K562 (cell line): ENCODE measurements at regions not wholly inside any gene's neighbourhood (a gene's known extent, or its start where the extent isn't known, plus 50 kb on each side); places are given as distances from the start of the nearest gene placed in this dataset.

ENCODE experiments used
- ATAC-seq: fragments of 200-7000 bp; cut with Tn5 transposase; 3 replicates; pipeline ENCODE4 v1.9.1; 2020; ENCODE audit warnings: moderate library complexity
- BruUV-seq: library from RNA; stranded (reverse); fragments of 400-500 nt; replicated peaks from 2 replicates; lab custom pipeline; 2021; lab: Mats Ljungman, UMichigan
- CTCF ChIA-PET: fragments of 300-600 bp; formaldehyde crosslinking; extraction: SDS; loops from one replicate; lab custom pipeline; 2021; ENCODE audit warnings: low intra/inter-chr PET ratio; lab: Yijun Ruan, JAX
- POLR2A ChIA-PET: fragments of 300-600, 350-650 bp; sonication (Branson Sonifier 250); formaldehyde crosslinking; extraction: SDS; loops from one replicate; lab custom pipeline; 2021; ENCODE audit warnings: antibody characterized with exemption, inconsistent platforms; lab: Yijun Ruan, JAX
- DNase-seq, 4 experiments: peaks; one replicate each; pipeline versions ENCODE4 v3.0.0 to v3.0.0-alpha.2; 2011 to 2018; ENCODE audit warnings: low spot score in 3 of 4, mixed read lengths in 3 of 4; ENCODE audit errors: extremely low read depth in 1 of 4
- FAIRE-seq: peaks from 2 replicates; lab custom pipeline; 2011; peaks lifted over from hg19 to GRCh38; lab: Jason Lieb, UNC
- H2AFZ ChIP-seq: 2 replicates; pipeline ENCODE4 v1.6.0; 2011; ENCODE audit warnings: low read depth, low read length, control low read depth, inconsistent platforms
- H3K27ac ChIP-seq: fragments of 200-600 bp; 3 replicates; pipeline ENCODE4 v1.8.0; 2011; ENCODE audit warnings: low read depth, mild to moderate bottlenecking, control low read depth, inconsistent platforms, low read length, moderate library complexity, mixed read lengths; ENCODE audit errors: extremely low read depth
- H3K27me3 ChIP-seq, 2 experiments: fragments of 300-600 bp in 1 of 2; 2 replicates in 1 of 2; 3 replicates in 1 of 2; pipeline versions ENCODE4 v1.6.0 to v1.8.0; 2011; ENCODE audit warnings: inconsistent platforms in 2 of 2, low read length in 2 of 2, mild to moderate bottlenecking in 1 of 2, mixed read lengths in 1 of 2, moderate library complexity in 1 of 2; ENCODE audit not compliant: control insufficient read depth in 2 of 2, insufficient read depth in 2 of 2
- H3K36me3 ChIP-seq: fragments of 300-600 bp; 3 replicates; pipeline ENCODE4 v1.8.0; 2011; ENCODE audit warnings: mild to moderate bottlenecking, low read length, inconsistent platforms; ENCODE audit not compliant: control insufficient read depth, insufficient read depth
- H3K4me1 ChIP-seq, 2 experiments: fragments of 200-600 bp in 1 of 2; replicated peaks in 1 of 2; 2 replicates in 1 of 2; 3 replicates in 1 of 2; pipeline versions ENCODE4 v1.5.1 to v1.8.0; 2011; ENCODE audit warnings: inconsistent platforms in 2 of 2, low read length in 2 of 2, mild to moderate bottlenecking in 1 of 2, mixed read lengths in 1 of 2, moderate library complexity in 1 of 2; ENCODE audit not compliant: control insufficient read depth in 2 of 2, insufficient read depth in 2 of 2
- H3K4me2 ChIP-seq: 2 replicates; pipeline ENCODE4 v1.6.1; 2011; ENCODE audit warnings: low read length, control low read depth, inconsistent platforms, mixed read lengths; ENCODE audit not compliant: insufficient read depth
- H3K4me3 ChIP-seq: fragments of 200-600 bp; sonication (generic), shearing (Covaris generic); 2 replicates; pipeline ENCODE4 v1.5.1; 2016; ENCODE audit warnings: control low read depth, inconsistent platforms
- H3K79me2 ChIP-seq: fragments of 200-600 bp; 3 replicates; pipeline ENCODE4 v1.8.0; 2011; ENCODE audit warnings: low read length, inconsistent platforms; ENCODE audit not compliant: control insufficient read depth, insufficient read depth
- H3K9ac ChIP-seq, 2 experiments: 2 replicates each; pipeline versions ENCODE4 v1.6.0 to v1.6.1; 2011; ENCODE audit warnings: low read depth in 2 of 2, low read length in 2 of 2, control low read depth in 1 of 2, inconsistent platforms in 1 of 2, mild to moderate bottlenecking in 1 of 2, mixed read lengths in 1 of 2; ENCODE audit not compliant: insufficient read depth in 1 of 2
- H3K9me1 ChIP-seq: one replicate; pipeline ENCODE4 v1.6.0; 2011; ENCODE audit warnings: inconsistent platforms, mild to moderate bottlenecking, low read length, moderate library complexity; ENCODE audit not compliant: control insufficient read depth, insufficient read depth
- H3K9me3 ChIP-seq: replicated peaks from 2 replicates; pipeline ENCODE4 v1.5.1; 2011; ENCODE audit warnings: low read depth, low read length, inconsistent platforms; ENCODE audit not compliant: control insufficient read depth, insufficient read depth
- H4K20me1 ChIP-seq: replicated peaks from 2 replicates; pipeline ENCODE4 v1.6.1; 2011; ENCODE audit warnings: low read length, inconsistent platforms, mixed read lengths; ENCODE audit not compliant: control insufficient read depth, insufficient read depth
- CHCHD3 ChIP-seq: fragments of 250-450 bp; sonication (Bioruptor Pico); IDR thresholded peaks from 2 replicates; pipeline ENCODE4 v2.1.2; 2022; ENCODE audit warnings: mild to moderate bottlenecking
- FOXA3 ChIP-seq, 2 experiments: fragments of 450-650 bp in 1 of 2; sonication (generic) in 1 of 2; formaldehyde crosslinking; IDR thresholded peaks in 1 of 2; conservative IDR thresholded peaks in 1 of 2; 2 replicates each; pipeline versions ENCODE4 v1.4.0 to v1.8.0; 2020 to 2022; ENCODE audit warnings: mild to moderate bottlenecking in 2 of 2, missing genetic modification reagents in 1 of 2
- FOXJ2 ChIP-seq: fragments of 200-800 bp; sonication (Bioruptor generic); IDR thresholded peaks from 2 replicates; pipeline ENCODE4 v1.6.1; 2016; ENCODE audit warnings: missing genetic modification characterization, missing compliant biosample characterization
- HCFC1 ChIP-seq: IDR thresholded peaks from 2 replicates; pipeline ENCODE4 v1.6.1; 2012; ENCODE audit warnings: low read depth, low read length, improper control_type of control experiment
- ZNF436 ChIP-seq: fragments of 250-450, 450-650 bp; sonication (Bioruptor Pico); formaldehyde crosslinking; IDR thresholded peaks from 2 replicates; pipeline ENCODE4 v1.7.0; 2020; ENCODE audit warnings: mild to moderate bottlenecking
- whole genome bisulfite sequencing: fragments of 100-300 bp; shearing (Covaris generic); methylation state at CpG from one replicate; pipeline ENCODE4 v1.1.6; 2016; ENCODE audit warnings: low coverage, mixed read lengths; ENCODE audit not compliant: insufficient coverage; ENCODE audit errors: missing lambda C conversion rate; 5-methylcytosine and 5-hydroxymethylcytosine counted together
- in situ Hi-C: fragments of 300-500 bp; cut with MboI; formaldehyde crosslinking; loops from 4 replicates; pipeline ENCODE4 v1.15.0; 2018; ENCODE audit warnings: inconsistent platforms, mixed read lengths
- intact Hi-C: fragments of 100-400 bp; cut with micrococcal nuclease; formaldehyde crosslinking; loops from 2 replicates; pipeline ENCODE4 v1.14.2; 2022
- TF ChIP-seq, protein P1 (sequence below): fragments of 250-450 bp; sonication (Bioruptor Pico); IDR thresholded peaks from 2 replicates; pipeline ENCODE4 v1.8.0; 2021; ENCODE audit warnings: moderate library complexity, mild to moderate bottlenecking, inconsistent platforms
- TF ChIP-seq, protein P2 (sequence below): sonication (generic); formaldehyde crosslinking; IDR thresholded peaks from 2 replicates; pipeline ENCODE4 v1.8.1; 2023; ENCODE audit warnings: mild to moderate bottlenecking, missing genetic modification reagents
- TF ChIP-seq, protein P3 (sequence below): fragments of 450-650 bp; IDR thresholded peaks from 2 replicates; pipeline ENCODE4 v1.6.1; 2016; ENCODE audit warnings: missing biosample characterization, missing genetic modification characterization
- TF ChIP-seq, protein P4 (sequence below): fragments of 250-450 bp; sonication (Bioruptor Pico); IDR thresholded peaks from 2 replicates; pipeline ENCODE4 v1.6.1; 2021; ENCODE audit warnings: mild to moderate bottlenecking

DNA sequence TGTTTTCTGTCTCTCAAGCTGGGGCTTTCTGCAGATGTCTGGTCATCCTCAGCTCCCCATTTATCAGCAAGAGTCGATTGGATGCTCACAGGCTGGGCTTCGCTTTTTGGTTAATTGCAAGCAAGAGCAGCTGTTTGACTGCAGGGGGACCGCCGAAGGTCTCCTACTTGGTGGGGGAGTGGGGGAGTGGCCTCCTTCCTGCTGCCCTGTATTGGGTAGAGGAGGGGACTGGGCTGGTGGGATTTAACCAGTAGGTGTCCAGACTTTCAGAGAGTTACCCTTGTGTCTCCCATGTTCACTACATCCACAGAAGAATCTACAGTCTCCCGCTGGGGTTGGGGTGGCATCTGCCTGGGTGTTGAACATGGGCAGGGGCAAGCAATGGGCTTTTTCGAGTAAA, 78.7 kb downstream of the PLXNA1 start:
- no peak overlapping the region for H3K9ac ChIP-seq
- H3K4me1 ChIP-seq: peaks cover 0 to 3% of the 10 kb centered on the region in 2 experiments; a peak in 1 of 5 replicates
- H3K79me2 ChIP-seq: no peaks in the 10 kb centered on the region
- no peak overlapping the region for H3K4me3 ChIP-seq
- no TSS peak for BruUV-seq
- no peak overlapping the region for H2AFZ ChIP-seq
- no peaks in the 10 kb centered on the region for H3K36me3 ChIP-seq
- TF ChIP-seq CHCHD3 (CRISPR knock-in tag) (no peak), HCFC1 (no peak), FOXJ2 (tag) (no peak), FOXA3 (CRISPR knock-in tag; conservative IDR thresholded peaks at IDR 0.05 in 1 of 2, IDR thresholded peaks at IDR 0.05 in 1 of 2) (no peak), ZNF436 (CRISPR knock-in tag) (no peak)
- TF ChIP-seq, protein P1, sequence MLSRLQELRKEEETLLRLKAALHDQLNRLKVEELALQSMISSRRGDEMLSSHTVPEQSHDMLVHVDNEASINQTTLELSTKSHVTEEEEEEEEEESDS (CRISPR knock-in tag): no peak
- TF ChIP-seq, protein P2, sequence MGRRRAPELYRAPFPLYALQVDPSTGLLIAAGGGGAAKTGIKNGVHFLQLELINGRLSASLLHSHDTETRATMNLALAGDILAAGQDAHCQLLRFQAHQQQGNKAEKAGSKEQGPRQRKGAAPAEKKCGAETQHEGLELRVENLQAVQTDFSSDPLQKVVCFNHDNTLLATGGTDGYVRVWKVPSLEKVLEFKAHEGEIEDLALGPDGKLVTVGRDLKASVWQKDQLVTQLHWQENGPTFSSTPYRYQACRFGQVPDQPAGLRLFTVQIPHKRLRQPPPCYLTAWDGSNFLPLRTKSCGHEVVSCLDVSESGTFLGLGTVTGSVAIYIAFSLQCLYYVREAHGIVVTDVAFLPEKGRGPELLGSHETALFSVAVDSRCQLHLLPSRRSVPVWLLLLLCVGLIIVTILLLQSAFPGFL (CRISPR knock-in tag): no peak
- TF ChIP-seq, protein P3, sequence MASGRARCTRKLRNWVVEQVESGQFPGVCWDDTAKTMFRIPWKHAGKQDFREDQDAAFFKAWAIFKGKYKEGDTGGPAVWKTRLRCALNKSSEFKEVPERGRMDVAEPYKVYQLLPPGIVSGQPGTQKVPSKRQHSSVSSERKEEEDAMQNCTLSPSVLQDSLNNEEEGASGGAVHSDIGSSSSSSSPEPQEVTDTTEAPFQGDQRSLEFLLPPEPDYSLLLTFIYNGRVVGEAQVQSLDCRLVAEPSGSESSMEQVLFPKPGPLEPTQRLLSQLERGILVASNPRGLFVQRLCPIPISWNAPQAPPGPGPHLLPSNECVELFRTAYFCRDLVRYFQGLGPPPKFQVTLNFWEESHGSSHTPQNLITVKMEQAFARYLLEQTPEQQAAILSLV (tag): no peak
- TF ChIP-seq, protein P4, sequence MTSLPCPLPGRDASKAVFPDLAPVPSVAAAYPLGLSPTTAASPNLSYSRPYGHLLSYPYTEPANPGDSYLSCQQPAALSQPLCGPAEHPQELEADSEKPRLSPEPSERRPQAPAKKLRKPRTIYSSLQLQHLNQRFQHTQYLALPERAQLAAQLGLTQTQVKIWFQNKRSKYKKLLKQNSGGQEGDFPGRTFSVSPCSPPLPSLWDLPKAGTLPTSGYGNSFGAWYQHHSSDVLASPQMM: no peak
- no peak overlapping the region for H3K4me2 ChIP-seq
- 0% methylated on average over 5 of the region's 6 CpGs for WGBS
- no peaks in the 10 kb centered on the region for H3K9me1 ChIP-seq
- no peak for DNase-seq
- intact Hi-C loops: no loop called here
- H3K9me3 ChIP-seq: no peaks in the 10 kb centered on the region; the same call in 1 of the 2 replicates
- no peak overlapping the region for H3K27ac ChIP-seq
- in situ Hi-C loops: no loop called here
- ChIA-PET POLR2A (interaction anchor here (0.6 kb wide), 1 partner anchor 723 kb away, joined by 3 read pairs; no protein-coding TSS in a partner anchor), CTCF (no interaction called here)
- FAIRE-seq: no peak
- peaks cover 0 to 20% of the 10 kb centered on the region in 2 experiments; a peak in 3 of 5 replicates for H3K27me3 ChIP-seq
- ATAC-seq: no peak
- H4K20me1 ChIP-seq: no peaks in the 10 kb centered on the region
